Endothelial cell of umbilical vein (primary cell): ENCODE measurements at regions not wholly inside any gene's neighbourhood (a gene's known extent, or its start where the extent isn't known, plus 50 kb on each side); places are given as distances from the start of the nearest gene placed in this dataset.

Experiments used
- BruUV-seq: library from RNA; stranded (reverse); fragments of 400-500 nt; replicated peaks from 2 replicates; lab custom pipeline; 2021; lab: Mats Ljungman, UMichigan
- CTCF ChIA-PET: fragments of 300-600, 350-600 bp; sonication (Branson Sonifier 250); formaldehyde crosslinking; loops from one replicate; lab custom pipeline; 2021; ENCODE audit warnings: antibody characterized with exemption, inconsistent platforms; lab: Charles Lee
- POLR2A ChIA-PET: fragments of 300-600, 350-600 bp; sonication (Branson Sonifier 250); formaldehyde crosslinking; loops from one replicate; lab custom pipeline; 2021; ENCODE audit warnings: antibody characterized with exemption, inconsistent platforms; lab: Charles Lee
- DNase-seq: peaks from one replicate; pipeline ENCODE4 v3.0.0-alpha.2; 2011; ENCODE audit warnings: low read depth, low spot score
- FAIRE-seq: peaks from 2 replicates; lab custom pipeline; 2011; peaks lifted over from hg19 to GRCh38; lab: Jason Lieb, UNC
- H2AFZ ChIP-seq: 2 replicates; pipeline ENCODE4 v1.6.0; 2012; ENCODE audit warnings: low read depth, low read length, control low read depth, inconsistent platforms
- H3K27ac ChIP-seq: 2 replicates; pipeline ENCODE4 v1.5.1; 2011; ENCODE audit warnings: low read depth, mild to moderate bottlenecking, control low read depth, low read length, moderate library complexity; ENCODE audit not compliant: insufficient read depth
- H3K27me3 ChIP-seq, 2 experiments: 2 replicates each; pipeline versions ENCODE4 v1.6.0 to v1.6.1; 2011; ENCODE audit warnings: low read length in 2 of 2, mixed read lengths in 1 of 2; ENCODE audit not compliant: control insufficient read depth in 2 of 2, insufficient read depth in 2 of 2
- H3K36me3 ChIP-seq, 2 experiments: 2 replicates in 1 of 2; 3 replicates in 1 of 2; pipeline ENCODE4 v1.5.1; 2011; ENCODE audit warnings: low read length in 2 of 2, mild to moderate bottlenecking in 1 of 2, moderate library complexity in 1 of 2; ENCODE audit not compliant: control insufficient read depth in 2 of 2, insufficient read depth in 2 of 2; ENCODE audit errors: extremely low read depth in 1 of 2
- H3K4me1 ChIP-seq: 3 replicates; pipeline ENCODE4 v1.5.1; 2011; ENCODE audit warnings: mild to moderate bottlenecking, low read length; ENCODE audit not compliant: control insufficient read depth, insufficient read depth; ENCODE audit errors: extremely low read depth
- H3K4me2 ChIP-seq: 2 replicates; pipeline ENCODE4 v1.6.1; 2011; ENCODE audit warnings: low read length, control low read depth, mixed read lengths; ENCODE audit not compliant: insufficient read depth
- H3K4me3 ChIP-seq, 3 experiments: fragments of 200-600 bp in 1 of 3; sonication (generic), shearing (Covaris generic) in 1 of 3; replicated peaks in 1 of 3; 2 replicates each; pipeline ENCODE4 v1.5.1; 2011 to 2016; ENCODE audit warnings: control low read depth in 3 of 3, low read length in 3 of 3, mild to moderate bottlenecking in 2 of 3, inconsistent platforms in 1 of 3, low read depth in 1 of 3, moderate library complexity in 1 of 3; ENCODE audit not compliant: insufficient read depth in 1 of 3
- H3K79me2 ChIP-seq: 2 replicates; pipeline ENCODE4 v1.6.0; 2012; ENCODE audit warnings: low read length, inconsistent platforms; ENCODE audit not compliant: control insufficient read depth, insufficient read depth
- H3K9ac ChIP-seq: replicated peaks from 2 replicates; pipeline ENCODE3; 2011; ENCODE audit warnings: low read length, control low read depth; ENCODE audit not compliant: insufficient read depth; ENCODE audit errors: extremely low read depth
- H3K9me1 ChIP-seq: replicated peaks from 3 replicates; pipeline ENCODE4 v1.6.0; 2011; ENCODE audit warnings: mild to moderate bottlenecking, low read length; ENCODE audit not compliant: control insufficient read depth, insufficient read depth; ENCODE audit errors: extremely low read depth
- H3K9me3 ChIP-seq: replicated peaks from 2 replicates; pipeline ENCODE4 v1.5.1; 2012; ENCODE audit warnings: low read length, inconsistent platforms; ENCODE audit not compliant: control insufficient read depth, insufficient read depth
- H4K20me1 ChIP-seq: replicated peaks from 2 replicates; pipeline ENCODE3; 2011; ENCODE audit warnings: mild to moderate bottlenecking, low read length; ENCODE audit not compliant: control insufficient read depth, insufficient read depth; ENCODE audit errors: extremely low read depth
- EZH2 ChIP-seq: IDR thresholded peaks from 2 replicates; pipeline ENCODE4 v1.6.1; 2012; ENCODE audit warnings: borderline replicate concordance, low read depth, mild to moderate bottlenecking, moderate library complexity, low read length, inconsistent platforms; ENCODE audit not compliant: severe bottlenecking
- FOS ChIP-seq: IDR thresholded peaks from 2 replicates; pipeline ENCODE4 v1.6.1; 2011; ENCODE audit warnings: mild to moderate bottlenecking, low read length, moderate library complexity, borderline replicate concordance; ENCODE audit not compliant: insufficient read depth
- GATA2 ChIP-seq: IDR thresholded peaks from 2 replicates; pipeline ENCODE4 v1.7.0; 2011; ENCODE audit warnings: low read depth, mild to moderate bottlenecking, moderate library complexity, mixed read lengths, low read length; ENCODE audit not compliant: insufficient read length, insufficient read depth
- JUN ChIP-seq: IDR thresholded peaks from 2 replicates; pipeline ENCODE4 v1.6.1; 2011; ENCODE audit warnings: borderline replicate concordance, low read depth; ENCODE audit not compliant: insufficient read length, insufficient read depth
- MYC ChIP-seq: IDR thresholded peaks from one replicate; pipeline ENCODE4 v1.6.1; 2011; ENCODE audit warnings: mild to moderate bottlenecking, low read depth, low read length
- POLR2A ChIP-seq: IDR thresholded peaks from 2 replicates; pipeline ENCODE4 v1.6.1; 2012; ENCODE audit warnings: low read depth, mild to moderate bottlenecking, control low read depth, low read length
- POLR2AphosphoS5 ChIP-seq: IDR thresholded peaks from 2 replicates; pipeline ENCODE4 v1.6.1; 2012; ENCODE audit warnings: low read depth, mild to moderate bottlenecking, control low read depth, low read length, moderate library complexity; ENCODE audit not compliant: insufficient read depth
- dilution Hi-C: fragments of 300-500 bp; cut with MboI; formaldehyde crosslinking; loops from one replicate; pipeline ENCODE4 v1.15.0; 2019; ENCODE audit warnings: low sequenced_read_pairs; ENCODE audit not compliant: extremely low pct_ligation_motif_present
- intact Hi-C: fragments of 100-400 bp; cut with micrococcal nuclease; formaldehyde crosslinking; loops from one replicate; pipeline ENCODE4 v1.10.0; 2022
- TF ChIP-seq, protein P1 (sequence below): IDR thresholded peaks from 2 replicates; pipeline ENCODE4 v1.6.1; 2011; ENCODE audit not compliant: insufficient read depth, insufficient read length
- TF ChIP-seq, protein P2 (sequence below), 2 donors: IDR thresholded peaks; 1 replicate in 1 of 2; 2 replicates in 1 of 2; pipeline ENCODE4 v1.5.1; 2011; ENCODE audit warnings: low read length in 2 of 2, mild to moderate bottlenecking in 2 of 2, moderate library complexity in 2 of 2, control low read depth in 1 of 2, inconsistent platforms in 1 of 2, low read depth in 1 of 2; ENCODE audit not compliant: insufficient read depth in 1 of 2; ENCODE audit errors: extremely low read depth in 1 of 2

DNA sequence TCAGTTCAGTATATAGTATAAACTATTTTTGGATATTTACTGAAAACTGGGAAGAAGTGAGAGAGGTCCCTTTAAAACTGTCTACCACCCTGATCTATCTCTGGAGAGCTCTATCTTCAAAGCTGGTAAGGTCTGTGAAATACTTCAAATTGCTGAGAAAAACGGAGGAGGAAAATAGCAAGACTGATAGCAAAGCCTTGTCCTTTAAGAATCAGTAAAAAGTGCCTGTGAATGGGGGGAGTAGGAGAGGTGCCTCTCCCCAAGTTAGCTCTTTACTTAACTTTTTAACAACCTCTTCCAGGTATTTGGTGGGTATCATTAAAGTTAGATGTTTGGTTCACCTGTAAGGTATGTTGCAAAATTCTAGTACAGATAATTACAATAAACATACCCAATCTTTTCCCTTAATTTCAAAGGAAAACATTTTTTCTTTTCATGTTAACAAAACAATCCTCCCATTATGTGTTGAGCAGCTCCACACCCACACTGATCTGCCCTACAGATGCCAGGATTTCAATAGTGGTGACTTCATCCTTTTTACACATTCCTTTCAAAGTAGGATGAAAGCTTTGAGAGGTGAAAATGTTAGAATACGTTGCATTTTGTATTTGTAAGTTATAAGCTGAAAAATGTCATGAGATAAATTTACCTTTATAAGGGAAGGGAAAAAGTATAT lies 149.2 kb downstream of the CRPPA start:
- Histone ChIP-seq H3K9ac (no peak overlapping the region), H3K4me3 (no peak overlapping the region), H3K36me3 (no peaks in the 10 kb centered on the region), H3K9me1 (no peaks in the 10 kb centered on the region), H4K20me1 (no peaks in the 10 kb centered on the region), H3K4me2 (no peak overlapping the region), H3K4me1 (no peaks in the 10 kb centered on the region), H3K79me2 (no peaks in the 10 kb centered on the region), H3K9me3 (no peaks in the 10 kb centered on the region), H3K27me3 (no peaks in the 10 kb centered on the region), H2AFZ (no peak overlapping the region), H3K27ac (no peak overlapping the region)
- no peak for DNase-seq
- intact Hi-C loops (no loop called here), dilution Hi-C loops (no loop called here)
- FAIRE-seq: no peak
- no TSS peak for BruUV-seq
- CTCF ChIA-PET: no interaction called here
- TF ChIP-seq JUN (no peak), POLR2AphosphoS5 (no peak), GATA2 (no peak), POLR2A (no peak), FOS (no peak), EZH2 (no peak), MYC (no peak)
- TF ChIP-seq, protein P1, sequence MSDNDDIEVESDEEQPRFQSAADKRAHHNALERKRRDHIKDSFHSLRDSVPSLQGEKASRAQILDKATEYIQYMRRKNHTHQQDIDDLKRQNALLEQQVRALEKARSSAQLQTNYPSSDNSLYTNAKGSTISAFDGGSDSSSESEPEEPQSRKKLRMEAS: no peak
- TF ChIP-seq, protein P2, sequence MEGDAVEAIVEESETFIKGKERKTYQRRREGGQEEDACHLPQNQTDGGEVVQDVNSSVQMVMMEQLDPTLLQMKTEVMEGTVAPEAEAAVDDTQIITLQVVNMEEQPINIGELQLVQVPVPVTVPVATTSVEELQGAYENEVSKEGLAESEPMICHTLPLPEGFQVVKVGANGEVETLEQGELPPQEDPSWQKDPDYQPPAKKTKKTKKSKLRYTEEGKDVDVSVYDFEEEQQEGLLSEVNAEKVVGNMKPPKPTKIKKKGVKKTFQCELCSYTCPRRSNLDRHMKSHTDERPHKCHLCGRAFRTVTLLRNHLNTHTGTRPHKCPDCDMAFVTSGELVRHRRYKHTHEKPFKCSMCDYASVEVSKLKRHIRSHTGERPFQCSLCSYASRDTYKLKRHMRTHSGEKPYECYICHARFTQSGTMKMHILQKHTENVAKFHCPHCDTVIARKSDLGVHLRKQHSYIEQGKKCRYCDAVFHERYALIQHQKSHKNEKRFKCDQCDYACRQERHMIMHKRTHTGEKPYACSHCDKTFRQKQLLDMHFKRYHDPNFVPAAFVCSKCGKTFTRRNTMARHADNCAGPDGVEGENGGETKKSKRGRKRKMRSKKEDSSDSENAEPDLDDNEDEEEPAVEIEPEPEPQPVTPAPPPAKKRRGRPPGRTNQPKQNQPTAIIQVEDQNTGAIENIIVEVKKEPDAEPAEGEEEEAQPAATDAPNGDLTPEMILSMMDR (IDR thresholded peaks at IDR 0.05; ENCODE audit: extremely low read depth in 1 of 2, insufficient read depth in 1 of 2, low read depth in 1 of 2, low read length in 2 of 2): no peak
- POLR2A ChIA-PET: no interaction called here
